OCI-LY3 (cell line): ENCODE measurements at regions not wholly inside any gene's neighbourhood (a gene's known extent, or its start where the extent isn't known, plus 50 kb on each side); places are given as distances from the start of the nearest gene placed in this dataset.

ENCODE experiments used
- H2AFZ ChIP-seq: fragments of 200-600, 300-600 bp; shearing (Covaris generic); 2 replicates; pipeline ENCODE4 v1.6.0; 2014; ENCODE audit warnings: antibody characterized with exemption, low read depth, low read length
- H3K27ac ChIP-seq: fragments of 200-600, 300-600 bp; sonication (generic); 2 replicates; pipeline ENCODE4 v1.5.1; 2014; ENCODE audit warnings: mild to moderate bottlenecking, low read length, moderate library complexity, mixed read lengths
- H3K27me3 ChIP-seq: fragments of 200-600, 300-600 bp; sonication (generic); 2 replicates; pipeline ENCODE4 v1.6.1; 2014; ENCODE audit warnings: low read depth, low read length, mixed read lengths
- H3K36me3 ChIP-seq: fragments of 200-600, 300-600 bp; sonication (generic); replicated peaks from 2 replicates; pipeline ENCODE3; 2014; ENCODE audit warnings: low read depth, low read length, mixed read lengths
- H3K4me1 ChIP-seq: fragments of 300-600, 200-600 bp; sonication (generic); 2 replicates; pipeline ENCODE4 v1.6.1; 2014; ENCODE audit warnings: low read length, mixed read lengths
- H3K4me2 ChIP-seq: fragments of 200-600, 300-600 bp; sonication (generic); 2 replicates; pipeline ENCODE4 v1.6.1; 2014; ENCODE audit warnings: low read length, mixed read lengths
- H3K4me3 ChIP-seq: fragments of 300-600, 200-600 bp; sonication (generic); 2 replicates; pipeline ENCODE4 v1.5.1; 2014; ENCODE audit warnings: antibody characterized with exemption, mild to moderate bottlenecking, low read length, moderate library complexity
- H3K79me2 ChIP-seq: fragments of 300-600, 200-600 bp; shearing (Covaris generic); 2 replicates; pipeline ENCODE4 v1.6.1; 2014; ENCODE audit warnings: mild to moderate bottlenecking, low read length, mixed read lengths
- H3K9ac ChIP-seq: fragments of 300-600, 200-600 bp; shearing (Covaris generic); 2 replicates; pipeline ENCODE4 v1.6.0; 2014; ENCODE audit warnings: mild to moderate bottlenecking, low read length, moderate library complexity
- H3K9me3 ChIP-seq: fragments of 200-600, 300-600 bp; shearing (Covaris generic); 2 replicates; pipeline ENCODE4 v1.6.1; 2014; ENCODE audit warnings: low read length, mixed read lengths; ENCODE audit not compliant: insufficient read depth
- H4K20me1 ChIP-seq: fragments of 200-600, 300-600 bp; sonication (generic); 2 replicates; pipeline ENCODE4 v1.6.1; 2016; ENCODE audit warnings: low read length, mixed read lengths; ENCODE audit not compliant: insufficient read depth
- EZH2phosphoT487 ChIP-seq: fragments of 200-600 bp; shearing (Covaris generic); IDR thresholded peaks from 2 replicates; pipeline ENCODE4 v1.6.1; 2018; ENCODE audit warnings: antibody characterized with exemption, mixed run types, low read depth
- TF ChIP-seq, protein P1 (sequence below): fragments of 200-600, 300-600 bp; sonication (generic); IDR thresholded peaks from 2 replicates; pipeline ENCODE4 v1.5.1; 2014; ENCODE audit warnings: antibody characterized with exemption, low read length, low read depth

- no peaks in the 10 kb centered on the region for H4K20me1 ChIP-seq
- H3K4me2 ChIP-seq: no peak overlapping the region
- no peaks in the 10 kb centered on the region for H3K79me2 ChIP-seq
- no peak for TF ChIP-seq EZH2phosphoT487
- TF ChIP-seq, protein P1, sequence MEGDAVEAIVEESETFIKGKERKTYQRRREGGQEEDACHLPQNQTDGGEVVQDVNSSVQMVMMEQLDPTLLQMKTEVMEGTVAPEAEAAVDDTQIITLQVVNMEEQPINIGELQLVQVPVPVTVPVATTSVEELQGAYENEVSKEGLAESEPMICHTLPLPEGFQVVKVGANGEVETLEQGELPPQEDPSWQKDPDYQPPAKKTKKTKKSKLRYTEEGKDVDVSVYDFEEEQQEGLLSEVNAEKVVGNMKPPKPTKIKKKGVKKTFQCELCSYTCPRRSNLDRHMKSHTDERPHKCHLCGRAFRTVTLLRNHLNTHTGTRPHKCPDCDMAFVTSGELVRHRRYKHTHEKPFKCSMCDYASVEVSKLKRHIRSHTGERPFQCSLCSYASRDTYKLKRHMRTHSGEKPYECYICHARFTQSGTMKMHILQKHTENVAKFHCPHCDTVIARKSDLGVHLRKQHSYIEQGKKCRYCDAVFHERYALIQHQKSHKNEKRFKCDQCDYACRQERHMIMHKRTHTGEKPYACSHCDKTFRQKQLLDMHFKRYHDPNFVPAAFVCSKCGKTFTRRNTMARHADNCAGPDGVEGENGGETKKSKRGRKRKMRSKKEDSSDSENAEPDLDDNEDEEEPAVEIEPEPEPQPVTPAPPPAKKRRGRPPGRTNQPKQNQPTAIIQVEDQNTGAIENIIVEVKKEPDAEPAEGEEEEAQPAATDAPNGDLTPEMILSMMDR: no peak
- H3K4me3 ChIP-seq: no peak overlapping the region
- H3K27me3 ChIP-seq: no peaks in the 10 kb centered on the region
- H2AFZ ChIP-seq: no peak overlapping the region
- no peaks in the 10 kb centered on the region for H3K36me3 ChIP-seq
- H3K9ac ChIP-seq: no peak overlapping the region
- H3K27ac ChIP-seq: no peak overlapping the region
- H3K4me1 ChIP-seq: no peaks in the 10 kb centered on the region
- 0 out of 2 replicates have a peak, but pooled peaks cover 2% of the 10 kb centered on the region for H3K9me3 ChIP-seq
Measured at GRCh38 chr14:40464531-40464930, 1032.3 kb upstream of the FBXO33 start.

- H3K9me3 ChIP-seq: 0 out of 2 replicates have a peak, but pooled peaks cover 2% of the 10 kb centered on the region
Measured at GRCh38 chr14:40463886-40464285, 1031.7 kb upstream of the FBXO33 start.

DNA sequence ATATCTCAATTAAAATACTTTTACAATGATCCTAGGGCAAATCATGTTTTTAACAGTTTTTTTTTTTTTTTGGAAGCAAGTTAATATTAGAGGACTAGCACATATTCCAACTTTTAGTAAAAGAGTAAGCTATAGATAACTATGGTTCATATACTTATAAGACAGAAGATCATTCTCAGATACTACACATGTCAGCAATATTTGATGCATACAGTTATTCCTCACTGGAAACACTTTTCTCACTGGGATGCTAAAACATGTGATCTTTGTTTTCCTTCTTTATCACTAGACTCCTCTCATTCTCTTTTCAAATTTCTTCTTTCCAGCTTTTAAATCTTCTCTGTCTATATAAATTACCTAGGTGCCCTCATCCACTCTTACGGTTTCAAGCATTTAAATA is 1020.4 kb upstream of the FBXO33 start:
- no peaks in the 10 kb centered on the region for H4K20me1 ChIP-seq
- H3K27me3 ChIP-seq: no peaks in the 10 kb centered on the region
- H3K9me3 ChIP-seq: no peaks in the 10 kb centered on the region
- no peak overlapping the region for H3K4me2 ChIP-seq
- TF ChIP-seq, protein P1: no peak
- no peaks in the 10 kb centered on the region for H3K79me2 ChIP-seq
- no peaks in the 10 kb centered on the region for H3K36me3 ChIP-seq
- no peak overlapping the region for H3K9ac ChIP-seq
- no peak overlapping the region for H3K27ac ChIP-seq
- no peak overlapping the region for H2AFZ ChIP-seq
- no peaks in the 10 kb centered on the region for H3K4me1 ChIP-seq
- no peak overlapping the region for H3K4me3 ChIP-seq

More at GRCh38 chr14:40463886-40464285, 1031.7 kb upstream of the FBXO33 start:
- Histone ChIP-seq H3K4me1 (no peaks in the 10 kb centered on the region), H3K4me2 (no peak overlapping the region), H3K27ac (no peak overlapping the region), H3K9ac (no peak overlapping the region), H2AFZ (no peak overlapping the region), H4K20me1 (no peaks in the 10 kb centered on the region), H3K27me3 (no peaks in the 10 kb centered on the region), H3K79me2 (no peaks in the 10 kb centered on the region), H3K4me3 (no peak overlapping the region), H3K36me3 (no peaks in the 10 kb centered on the region)
- no peak for TF ChIP-seq EZH2phosphoT487
- TF ChIP-seq, protein P1: no peak

- no peak overlapping the region for H3K27ac ChIP-seq
- no peaks in the 10 kb centered on the region for H3K79me2 ChIP-seq
- H3K4me1 ChIP-seq: no peaks in the 10 kb centered on the region
- TF ChIP-seq, protein P1: no peak
- no peak for TF ChIP-seq EZH2phosphoT487
- no peak overlapping the region for H2AFZ ChIP-seq
- no peak overlapping the region for H3K9ac ChIP-seq
- no peaks in the 10 kb centered on the region for H3K9me3 ChIP-seq
- H3K36me3 ChIP-seq: no peaks in the 10 kb centered on the region
- H3K4me2 ChIP-seq: no peak overlapping the region
- no peaks in the 10 kb centered on the region for H4K20me1 ChIP-seq
- H3K4me3 ChIP-seq: no peak overlapping the region
- H3K27me3 ChIP-seq: no peaks in the 10 kb centered on the region
Measured at GRCh38 chr14:40447017-40447416, 1014.8 kb upstream of the FBXO33 start.
